ENCODE measurements at regions not wholly inside any gene's neighbourhood (a gene's known extent, or its start where the extent isn't known, plus 50 kb on each side); places are given as distances from the start of the nearest gene placed in this dataset.

DNA sequence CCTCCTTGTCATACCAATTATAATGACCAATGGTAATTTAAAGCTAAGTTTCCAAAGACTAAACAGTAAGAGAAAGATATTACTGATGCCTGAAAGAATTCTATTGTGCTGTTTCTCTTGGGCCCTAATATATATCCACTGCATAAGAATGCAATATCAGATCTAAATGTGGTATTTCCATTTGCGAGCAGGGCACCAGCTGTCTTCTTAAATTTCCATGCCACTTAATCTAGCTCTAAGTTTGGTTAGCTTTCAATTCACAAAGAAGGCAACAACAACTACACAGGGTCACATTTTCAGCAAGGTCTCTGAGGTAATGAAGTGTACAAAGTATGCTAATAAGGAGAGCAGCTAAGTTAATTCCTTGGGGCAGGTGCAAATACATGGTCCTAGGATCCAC, 315.7 kb downstream of the GPR37 start:
- TF ChIP-seq, protein P1, sequence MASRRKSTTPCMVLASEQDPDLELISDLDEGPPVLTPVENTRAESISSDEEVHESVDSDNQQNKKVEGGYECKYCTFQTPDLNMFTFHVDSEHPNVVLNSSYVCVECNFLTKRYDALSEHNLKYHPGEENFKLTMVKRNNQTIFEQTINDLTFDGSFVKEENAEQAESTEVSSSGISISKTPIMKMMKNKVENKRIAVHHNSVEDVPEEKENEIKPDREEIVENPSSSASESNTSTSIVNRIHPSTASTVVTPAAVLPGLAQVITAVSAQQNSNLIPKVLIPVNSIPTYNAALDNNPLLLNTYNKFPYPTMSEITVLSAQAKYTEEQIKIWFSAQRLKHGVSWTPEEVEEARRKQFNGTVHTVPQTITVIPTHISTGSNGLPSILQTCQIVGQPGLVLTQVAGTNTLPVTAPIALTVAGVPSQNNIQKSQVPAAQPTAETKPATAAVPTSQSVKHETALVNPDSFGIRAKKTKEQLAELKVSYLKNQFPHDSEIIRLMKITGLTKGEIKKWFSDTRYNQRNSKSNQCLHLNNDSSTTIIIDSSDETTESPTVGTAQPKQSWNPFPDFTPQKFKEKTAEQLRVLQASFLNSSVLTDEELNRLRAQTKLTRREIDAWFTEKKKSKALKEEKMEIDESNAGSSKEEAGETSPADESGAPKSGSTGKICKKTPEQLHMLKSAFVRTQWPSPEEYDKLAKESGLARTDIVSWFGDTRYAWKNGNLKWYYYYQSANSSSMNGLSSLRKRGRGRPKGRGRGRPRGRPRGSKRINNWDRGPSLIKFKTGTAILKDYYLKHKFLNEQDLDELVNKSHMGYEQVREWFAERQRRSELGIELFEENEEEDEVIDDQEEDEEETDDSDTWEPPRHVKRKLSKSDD (CRISPR knock-in tag; IDR thresholded peaks at IDR 0.05; ENCODE audit: low read depth) = no peak
- no peak for TF ChIP-seq MBD4 (IDR thresholded peaks at IDR 0.05; ENCODE audit: borderline replicate concordance, low read length)
- TF ChIP-seq ZNF780A (CRISPR knock-in tag; IDR thresholded peaks at IDR 0.05) = no peak
- no peak for TF ChIP-seq CCAR2 (optimal IDR thresholded peaks at IDR 0.05; ENCODE audit: low read depth, low read length)
